ENCODE measurements at regions not wholly inside any gene's neighbourhood (a gene's known extent, or its start where the extent isn't known, plus 50 kb on each side); places are given as distances from the start of the nearest gene placed in this dataset.

- DNase-seq: no peak
Observed at GRCh38 chr12:63406781-63407180, 255.8 kb upstream of the AVPR1A start.

DNA sequence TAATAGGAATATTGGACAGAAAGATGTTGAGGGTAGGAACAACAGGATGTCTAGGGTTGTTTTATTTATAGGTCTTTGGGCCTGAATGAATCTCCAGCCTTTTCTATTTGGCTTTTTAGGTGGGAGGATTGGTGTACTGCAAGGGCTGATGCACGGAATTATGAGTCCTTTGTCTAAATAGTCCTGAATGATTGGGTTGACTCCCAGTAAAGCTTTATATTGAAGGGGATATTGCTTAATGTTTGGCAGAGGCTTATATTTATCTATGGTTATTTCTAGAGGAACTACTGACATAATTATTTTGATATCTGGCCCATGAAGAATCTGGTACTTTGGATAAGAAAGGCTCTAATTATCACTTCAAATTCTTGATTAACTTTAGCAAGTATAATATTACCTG lies 253.6 kb upstream of the AVPR1A start:
- no peak for DNase-seq

GRCh38 chr12:63403256-63403655 lies 252.3 kb upstream of the AVPR1A start:
- no peak for DNase-seq

GRCh38 chr12:63400718-63401117 lies 249.7 kb upstream of the AVPR1A start:
- DNase-seq: no peak

GRCh38 chr12:63400318-63400717 lies 249.3 kb upstream of the AVPR1A start:
- DNase-seq: no peak

DNA sequence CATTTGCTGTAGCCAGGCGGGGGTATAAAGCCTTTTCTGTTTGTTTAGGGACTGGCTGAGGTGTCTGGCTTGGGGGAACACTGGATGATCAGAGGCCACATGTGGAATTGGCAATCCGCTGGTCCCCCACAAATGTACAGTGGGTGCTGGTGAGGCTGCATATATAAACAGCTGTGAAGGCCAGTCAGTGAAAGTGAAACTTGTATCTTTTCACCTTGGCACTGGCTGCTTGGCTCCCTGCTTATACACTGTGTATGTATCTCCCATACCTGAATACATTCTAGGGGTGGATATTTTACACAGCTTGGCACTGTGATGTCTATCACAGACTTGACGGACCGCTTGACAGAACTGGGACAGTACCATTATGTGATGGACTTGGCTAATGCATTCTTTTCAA lies 246.8 kb upstream of the AVPR1A start:
- DNase-seq: no peak

GRCh38 chr12:63396135-63396534 lies 245.1 kb upstream of the AVPR1A start:
- DNase-seq: no peak

DNA sequence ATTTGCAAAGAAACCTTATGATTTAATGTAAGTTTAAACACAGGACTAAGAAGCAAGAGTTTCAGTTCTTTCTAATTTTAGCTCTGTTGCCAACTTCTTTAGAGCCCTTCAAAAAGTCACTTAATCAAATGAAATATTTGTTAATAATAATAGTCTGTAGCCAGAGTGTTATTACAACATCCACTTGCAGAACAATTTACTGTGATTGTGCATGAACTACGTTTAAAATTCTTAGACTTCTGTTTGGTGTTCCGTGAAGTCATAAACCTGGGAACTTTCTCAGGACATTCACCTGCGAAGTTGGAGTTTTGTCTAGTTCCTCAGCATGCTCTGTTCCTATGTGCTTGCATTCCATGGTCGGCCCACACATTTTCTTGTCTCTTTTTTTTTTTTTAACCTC lies 244.0 kb upstream of the AVPR1A start:
- no peak for DNase-seq

DNA sequence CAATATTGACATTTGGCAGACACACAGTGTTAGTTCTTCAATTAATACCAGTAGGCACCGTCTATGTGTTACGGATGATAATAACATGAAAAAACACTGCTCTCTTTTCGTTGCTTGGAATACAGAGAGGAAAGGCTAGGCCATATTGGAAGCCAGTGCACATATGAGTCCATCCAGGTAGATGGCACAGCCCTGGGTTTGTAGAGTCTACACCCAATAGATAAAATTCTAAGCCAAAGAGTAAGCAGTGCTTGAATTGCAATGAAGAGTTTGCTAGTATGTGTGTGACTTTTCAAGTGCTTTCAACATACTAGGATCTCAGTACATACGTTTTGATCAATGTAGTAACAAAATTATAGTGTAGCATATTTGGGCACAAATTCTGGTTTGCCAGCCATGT lies 243.3 kb upstream of the AVPR1A start:
- DNase-seq: no peak

GRCh38 chr12:63389211-63389610 lies 238.2 kb upstream of the AVPR1A start:
- DNase-seq: no peak

GRCh38 chr12:63387771-63388170 lies 236.8 kb upstream of the AVPR1A start:
- DNase-seq: peak; percentile 29

GRCh38 chr12:63382930-63383329 lies 231.9 kb upstream of the AVPR1A start:
- no peak for DNase-seq

DNA sequence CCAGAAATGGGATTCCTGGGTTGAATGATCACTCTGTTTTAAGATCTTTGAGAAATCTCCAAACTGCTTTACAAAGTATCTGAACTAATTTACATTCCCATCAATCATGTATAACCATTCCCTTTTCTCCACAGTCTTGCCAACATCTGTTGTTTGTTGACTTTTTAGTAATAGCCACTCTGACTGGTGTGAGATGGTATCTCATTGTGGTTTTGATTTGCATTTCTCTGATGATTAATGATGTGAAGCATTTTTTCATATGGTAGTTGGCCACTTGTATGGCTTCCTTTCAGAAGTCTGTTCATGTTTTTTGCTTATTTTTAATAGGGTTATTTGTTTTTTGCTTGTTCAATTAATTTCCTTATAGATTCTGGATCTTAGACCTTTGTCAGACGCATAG lies 211.8 kb upstream of the AVPR1A start:
- no peak for DNase-seq

- DNase-seq: no peak
Observed at GRCh38 chr12:63362166-63362565, 211.2 kb upstream of the AVPR1A start.

DNA sequence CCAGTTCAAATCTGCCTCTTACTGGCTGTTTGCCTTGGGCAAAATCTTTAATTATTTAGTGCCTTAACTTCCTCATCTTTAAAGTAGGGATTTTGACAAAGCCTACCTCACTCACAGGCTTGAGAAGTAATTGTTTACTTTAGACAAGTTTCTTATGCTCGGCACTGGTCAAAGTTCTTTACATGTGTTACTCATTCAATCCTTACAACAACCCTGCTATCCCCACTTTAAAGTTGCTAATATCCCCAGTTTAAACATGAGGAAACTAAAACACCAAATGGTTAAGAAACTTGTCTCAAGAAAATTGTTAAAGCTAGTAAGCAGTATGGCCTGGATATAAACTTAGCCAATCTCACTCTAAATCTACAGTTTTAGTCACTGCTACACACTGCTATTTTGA lies 204.0 kb upstream of the AVPR1A start:
- DNase-seq: no peak

DNA sequence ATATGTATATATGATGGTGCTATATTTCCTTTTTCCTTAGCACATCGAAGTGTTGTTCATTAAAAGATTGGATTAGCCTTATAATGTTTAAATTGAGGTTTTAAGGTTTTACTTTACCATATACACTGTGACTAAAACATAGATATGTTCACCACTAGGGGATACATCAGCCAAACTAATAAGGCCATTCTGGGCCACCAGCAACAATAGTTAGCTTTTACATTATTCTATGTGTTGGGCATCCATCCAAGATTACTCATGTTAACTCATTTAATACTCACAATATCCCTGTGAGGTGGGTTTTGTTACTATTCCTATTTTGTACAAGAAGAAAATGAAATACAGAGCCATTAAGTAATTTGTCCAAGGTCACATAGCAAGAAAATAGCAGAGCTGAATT lies 202.6 kb upstream of the AVPR1A start:
- peak; percentile 10 for DNase-seq

- no peak for DNase-seq
Observed at GRCh38 chr12:63351370-63351769, 200.4 kb upstream of the AVPR1A start.

DNA sequence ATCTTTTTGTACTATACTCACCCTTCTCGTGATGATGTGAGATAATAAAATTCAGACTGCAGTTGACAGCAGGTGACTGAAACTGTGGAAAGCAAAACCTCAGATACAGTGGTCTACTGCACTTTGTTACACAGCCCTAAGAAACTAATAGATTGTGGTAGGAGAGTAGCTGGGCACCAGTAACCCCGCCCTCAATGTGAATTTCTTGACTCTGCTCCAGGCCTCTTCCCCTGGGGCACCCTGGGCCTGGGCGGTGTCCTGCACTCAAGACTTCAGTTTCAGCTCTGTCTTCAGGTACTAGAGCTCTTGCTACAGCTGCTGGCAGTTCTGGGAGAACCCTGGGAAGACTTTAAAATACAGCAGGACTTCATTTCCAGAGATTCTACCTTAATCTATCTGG lies 197.6 kb upstream of the AVPR1A start:
- DNase-seq: no peak

DNA sequence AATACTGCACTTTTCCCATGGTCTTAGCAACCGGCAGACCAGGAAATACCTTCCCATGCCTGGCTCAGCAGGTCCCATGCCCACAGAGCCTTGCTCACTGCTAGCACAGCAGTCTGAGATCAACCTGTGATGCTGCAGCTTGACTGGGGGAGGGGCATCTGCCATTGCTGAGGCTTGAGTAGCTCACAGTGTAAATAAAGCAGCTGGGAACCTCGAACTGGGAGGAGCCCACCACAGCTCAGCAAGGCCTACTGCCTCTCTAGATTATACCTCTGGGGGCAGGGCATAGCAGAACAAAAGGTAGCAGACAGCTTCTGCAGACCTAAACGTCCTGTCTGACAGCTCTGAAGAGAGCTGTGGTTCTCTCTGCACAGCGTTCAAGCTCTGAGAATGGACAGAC lies 186.2 kb upstream of the AVPR1A start:
- DNase-seq: peak; percentile 15

DNA sequence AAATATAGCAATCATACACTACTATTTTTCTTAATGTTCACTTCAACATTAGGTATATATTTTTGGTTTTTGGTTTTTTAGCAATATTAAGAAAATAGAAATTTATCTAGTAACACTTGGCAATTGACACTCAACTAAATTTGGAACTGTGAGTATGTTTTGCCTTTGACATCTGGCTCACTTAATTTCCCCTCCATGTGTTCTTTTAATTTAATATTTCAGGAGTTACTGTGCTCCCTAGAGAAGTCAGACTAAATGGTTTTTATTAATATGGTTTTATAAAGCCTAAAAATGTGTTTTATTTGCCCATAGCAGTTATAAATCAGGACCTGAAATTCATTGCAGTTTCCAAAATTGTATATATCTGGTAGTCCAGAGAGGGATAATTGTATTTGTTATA lies 175.3 kb upstream of the AVPR1A start:
- no peak for DNase-seq

DNA sequence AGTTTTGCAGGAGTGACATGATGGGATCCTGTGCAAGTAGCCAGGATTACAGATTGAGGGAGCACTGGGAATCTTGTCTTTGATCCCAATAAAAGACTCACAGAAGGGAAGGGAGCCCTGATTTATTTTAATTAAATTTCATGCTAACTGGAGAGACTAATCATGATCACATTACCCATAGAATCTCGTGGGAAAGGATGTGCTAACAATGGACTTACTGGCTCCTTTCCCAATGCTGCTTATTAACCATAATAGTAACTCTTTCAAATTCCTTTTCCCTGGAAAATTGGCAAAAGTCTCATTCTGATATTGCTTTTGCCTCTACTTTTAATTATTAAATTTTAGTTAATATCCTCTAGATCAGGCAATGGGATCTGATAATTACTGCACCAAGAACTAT lies 174.8 kb upstream of the AVPR1A start:
- DNase-seq: no peak

- no peak for DNase-seq
Observed at GRCh38 chr12:63323942-63324341, 172.9 kb upstream of the AVPR1A start.

DNA sequence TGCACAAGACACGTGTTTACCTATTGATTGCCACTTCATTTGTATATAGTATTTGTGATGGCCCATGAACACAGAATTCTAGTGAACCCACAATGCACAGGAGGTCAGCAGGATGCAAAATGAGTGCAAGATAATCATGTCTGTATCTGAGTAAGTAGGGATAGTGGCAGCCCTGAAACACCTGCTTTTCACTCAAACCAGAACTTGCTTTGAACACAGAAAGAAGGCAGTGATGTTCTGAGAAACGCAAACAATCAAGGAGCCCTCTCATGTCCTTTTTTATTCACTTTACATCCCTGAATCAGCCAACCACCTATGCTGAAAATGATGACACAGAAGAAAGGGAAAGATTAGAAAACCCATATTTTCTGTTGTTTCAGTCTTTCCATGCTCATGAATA lies 170.4 kb upstream of the AVPR1A start:
- DNase-seq: no peak

GRCh38 chr12:63319936-63320633 lies 169.1 kb upstream of the AVPR1A start:
- DNase-seq: no peak

GRCh38 chr12:63319386-63319785 lies 168.4 kb upstream of the AVPR1A start:
- DNase-seq: peak; percentile 84

- no peak for DNase-seq
Observed at GRCh38 chr12:63318933-63319332, 167.9 kb upstream of the AVPR1A start.
